Motor neuron (in vitro differentiated cells): ENCODE measurements at regions not wholly inside any gene's neighbourhood (a gene's known extent, or its start where the extent isn't known, plus 50 kb on each side); places are given as distances from the start of the nearest gene placed in this dataset.
A peak's percentile ranks its signal among the peaks of the same experiment; 100 is the strongest.
"Not testable (repeated sequence)": the region's sequence is repeated elsewhere in the genome, so short reads cannot be mapped to it uniquely, and the experiment has no call there.

Experiments used
- ATAC-seq, 8 experiments: fragments of 200-7000 bp; cut with Tn5 transposase; replicated peaks in 6 of 8; 2 replicates each; pipeline ENCODE4 v1.8.0; 2021; ENCODE audit warnings: mild to moderate bottlenecking in 8 of 8, moderate library complexity in 8 of 8
- H3K27ac ChIP-seq, 2 donors: fragments of 250-450 bp; sonication (Bioruptor Pico); 2 replicates each; pipeline ENCODE4 v1.9.0; 2021; ENCODE audit warnings: antibody characterized with exemption in 2 of 2, mild to moderate bottlenecking in 2 of 2, moderate library complexity in 1 of 2
- H3K4me1 ChIP-seq, 2 donors: fragments of 250-450 bp; sonication (Bioruptor Pico); replicated peaks in 1 of 2; 2 replicates each; pipeline ENCODE4 v1.6.1; 2021; ENCODE audit warnings: antibody characterized with exemption in 2 of 2, mild to moderate bottlenecking in 2 of 2, moderate library complexity in 1 of 2
- H3K4me3 ChIP-seq, 5 donors: fragments of 250-450 bp; sonication (Bioruptor Pico); 2 replicates each; pipeline ENCODE4 v1.9.0; 2021; ENCODE audit warnings: antibody characterized with exemption in 5 of 5, mild to moderate bottlenecking in 5 of 5, moderate library complexity in 4 of 5
- WGBS, 10 experiments: fragments of 450-650 bp; shearing (Covaris generic); methylation state at CpG; one replicate each; pipeline ENCODE4 v1.0.0; 2022; 5-methylcytosine and 5-hydroxymethylcytosine counted together
- in situ Hi-C, 9 experiments: fragments of 400-800 bp; cut with MboI; loops; one replicate each; pipeline ENCODE4 v1.15.0; 2021; ENCODE audit warnings: low sequenced_read_pairs in 9 of 9, low pct_unique_long_range_greater_than_20kb in 2 of 9; ENCODE audit not compliant: unreplicated experiment in 9 of 9

DNA sequence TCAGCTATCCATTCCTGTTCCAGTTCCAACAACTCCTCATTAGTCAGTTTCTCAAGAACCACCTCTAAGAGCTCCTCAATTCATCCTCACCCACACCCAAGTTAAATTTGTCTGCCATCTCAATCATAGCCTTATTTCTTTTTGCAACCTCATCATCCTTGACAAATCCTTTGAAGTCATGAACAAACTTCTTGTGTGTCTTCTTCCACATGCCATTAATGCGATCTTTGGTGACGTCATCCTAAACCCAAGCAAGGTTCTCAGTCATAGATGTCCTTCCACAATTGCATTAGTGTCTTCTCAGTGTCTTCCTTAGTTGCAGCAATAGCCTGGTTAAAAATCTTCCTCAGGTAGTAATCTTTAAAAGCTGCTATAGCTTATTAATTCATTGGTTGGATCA is 71.2 kb upstream of the FSIP2 start:
- in situ Hi-C loops, result no loop called here
- no peak overlapping the region for H3K4me3 ChIP-seq
- H3K27ac ChIP-seq, result no peak overlapping the region
- peaks cover 0 to 7% of the 10 kb centered on the region in 2 donors for H3K4me1 ChIP-seq
- 33 to 100% (median 89%) methylated on average over 1 to 2 of the region's 2 CpGs; no CpG with 5 or more reads in 2 of the 10 experiments for WGBS, 10 experiments
- no peak for ATAC-seq

DNA sequence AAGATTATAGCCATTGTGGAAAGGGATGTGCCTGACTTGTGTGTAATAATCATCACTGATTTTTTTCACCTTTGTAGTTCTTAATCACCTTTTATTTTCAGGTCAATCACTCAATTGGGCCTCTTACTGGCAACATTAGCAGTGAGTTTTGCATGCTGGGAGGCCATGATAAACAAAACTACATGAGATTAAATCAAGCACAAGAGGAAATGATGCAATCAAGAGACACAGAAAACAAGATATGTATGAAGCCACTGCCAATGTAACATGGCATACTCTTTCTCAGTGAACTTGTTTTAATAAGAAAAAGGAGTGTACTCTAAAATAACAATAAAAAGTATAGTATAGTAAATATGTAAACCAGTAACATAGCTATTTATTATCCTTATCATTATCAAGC is 69.9 kb upstream of the FSIP2 start:
- ATAC-seq, result no peak
- in situ Hi-C loops, result no loop called here
- no peak overlapping the region for H3K27ac ChIP-seq
- H3K4me3 ChIP-seq, result no peak overlapping the region
- peaks cover 0 to 7% of the 10 kb centered on the region in 2 donors for H3K4me1 ChIP-seq

- 0 to 100% (median 73%) methylated on average over 1 of the region's 1 CpG; no CpG with 5 or more reads in 2 of the 10 experiments for WGBS, 10 experiments
These were observed 64.4 kb upstream of the FSIP2 start for GRCh38 chr2:185674232-185674631.

GRCh38 chr2:185676316-185676715 is 62.3 kb upstream of the FSIP2 start:
- in situ Hi-C loops, result no loop called here
- ATAC-seq, result peak in 2 of 8 experiments; percentile 67 to 70
- WGBS, 10 experiments, result 54 to 100% (median 85%) methylated on average over 1 to 2 of the region's 2 CpGs; no CpG with 5 or more reads in 4 of the 10 experiments
- no peaks in the 10 kb centered on the region for H3K4me1 ChIP-seq
- no peak overlapping the region for H3K27ac ChIP-seq
- no peak overlapping the region for H3K4me3 ChIP-seq

More at GRCh38 chr2:185674232-185674631, 64.4 kb upstream of the FSIP2 start:
- no peak overlapping the region for H3K27ac ChIP-seq
- in situ Hi-C loops, result no loop called here
- no peaks in the 10 kb centered on the region for H3K4me1 ChIP-seq
- H3K4me3 ChIP-seq, result no peak overlapping the region
- no peak for ATAC-seq

DNA sequence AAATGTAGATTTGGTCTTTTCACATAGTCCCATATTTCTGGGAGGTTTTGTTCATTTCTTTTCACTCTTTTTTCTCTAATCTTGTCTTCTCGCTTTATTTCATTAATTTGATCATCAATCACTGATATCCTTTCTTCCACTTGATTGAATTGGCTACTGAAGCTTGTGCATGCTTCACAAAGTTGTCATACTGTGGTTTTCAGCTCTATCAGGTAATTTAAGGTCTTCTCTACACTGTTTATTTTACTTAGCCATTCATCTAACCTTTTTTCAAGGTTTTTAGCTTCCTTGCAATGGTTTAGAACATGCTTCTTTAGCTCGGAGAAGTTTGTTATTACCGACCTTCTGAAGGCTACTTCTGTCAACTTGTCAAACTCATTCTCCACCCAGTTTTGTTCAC is 51.6 kb upstream of the FSIP2 start:
- in situ Hi-C loops, H3K4me1 ChIP-seq, H3K4me3 ChIP-seq, H3K27ac ChIP-seq, ATAC-seq: not testable (repeated sequence)
- WGBS, 10 experiments, result 0 to 100% (median 93%) methylated on average over 1 to 3 of the region's 3 CpGs; no CpG with 5 or more reads in 1 of the 10 experiments

- WGBS, 10 experiments, result 17 to 100% (median 79%) methylated on average over 1 to 3 of the region's 7 CpGs; no CpG with 5 or more reads in 4 of the 10 experiments
- Histone ChIP-seq H3K4me1 (no peaks in the 10 kb centered on the region), H3K27ac (no peak overlapping the region), H3K4me3 (no peak overlapping the region)
- ATAC-seq, result no peak
- in situ Hi-C loops, result no loop called here
These were observed 50.6 kb upstream of the FSIP2 start for GRCh38 chr2:185687967-185688366.
